Epithelial cell of esophagus (primary cell): ENCODE measurements at regions not wholly inside any gene's neighbourhood (a gene's known extent, or its start where the extent isn't known, plus 50 kb on each side); places are given as distances from the start of the nearest gene placed in this dataset.
A peak's percentile ranks its signal among the peaks of the same experiment; 100 is the strongest.
"Not testable (repeated sequence)": the region's sequence is repeated elsewhere in the genome, so short reads cannot be mapped to it uniquely, and the experiment has no call there.

Experiments used
- DNase-seq: peaks from one replicate; pipeline ENCODE4 v3.0.0; 2010; ENCODE audit warnings: low read depth
- H3K4me3 ChIP-seq: 2 replicates; pipeline ENCODE4 v1.5.1; 2011; ENCODE audit warnings: mild to moderate bottlenecking, low read length, control low read depth
- TF ChIP-seq, protein P1 (sequence below): IDR thresholded peaks from 2 replicates; pipeline ENCODE4 v1.5.1; 2011; ENCODE audit warnings: low read depth, mild to moderate bottlenecking, low read length, control low read depth, inconsistent platforms; ENCODE audit not compliant: insufficient read depth; ENCODE audit errors: missing control alignments

DNA sequence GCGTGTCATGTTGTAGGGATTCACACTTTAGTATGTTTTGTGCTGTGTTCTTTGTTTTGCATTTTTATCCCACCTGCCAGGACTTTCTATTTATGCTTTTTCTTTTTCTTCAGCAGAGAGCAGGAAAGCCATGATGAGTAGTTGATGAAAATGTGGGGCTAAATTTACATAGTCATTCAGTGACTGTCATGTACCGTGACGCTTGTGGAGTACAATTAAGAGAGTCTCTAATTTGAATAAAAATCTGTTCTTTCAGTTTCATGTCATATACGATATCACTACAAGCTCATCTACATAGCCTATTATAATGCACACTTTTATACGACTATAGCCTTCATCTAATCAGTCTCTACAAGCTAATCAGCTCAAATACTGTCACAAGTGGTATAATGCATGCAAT is 112.7 kb upstream of the SPATS2L start:
- TF ChIP-seq, protein P1, sequence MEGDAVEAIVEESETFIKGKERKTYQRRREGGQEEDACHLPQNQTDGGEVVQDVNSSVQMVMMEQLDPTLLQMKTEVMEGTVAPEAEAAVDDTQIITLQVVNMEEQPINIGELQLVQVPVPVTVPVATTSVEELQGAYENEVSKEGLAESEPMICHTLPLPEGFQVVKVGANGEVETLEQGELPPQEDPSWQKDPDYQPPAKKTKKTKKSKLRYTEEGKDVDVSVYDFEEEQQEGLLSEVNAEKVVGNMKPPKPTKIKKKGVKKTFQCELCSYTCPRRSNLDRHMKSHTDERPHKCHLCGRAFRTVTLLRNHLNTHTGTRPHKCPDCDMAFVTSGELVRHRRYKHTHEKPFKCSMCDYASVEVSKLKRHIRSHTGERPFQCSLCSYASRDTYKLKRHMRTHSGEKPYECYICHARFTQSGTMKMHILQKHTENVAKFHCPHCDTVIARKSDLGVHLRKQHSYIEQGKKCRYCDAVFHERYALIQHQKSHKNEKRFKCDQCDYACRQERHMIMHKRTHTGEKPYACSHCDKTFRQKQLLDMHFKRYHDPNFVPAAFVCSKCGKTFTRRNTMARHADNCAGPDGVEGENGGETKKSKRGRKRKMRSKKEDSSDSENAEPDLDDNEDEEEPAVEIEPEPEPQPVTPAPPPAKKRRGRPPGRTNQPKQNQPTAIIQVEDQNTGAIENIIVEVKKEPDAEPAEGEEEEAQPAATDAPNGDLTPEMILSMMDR: no peak
- DNase-seq: no peak
- H3K4me3 ChIP-seq: no peak overlapping the region

DNA sequence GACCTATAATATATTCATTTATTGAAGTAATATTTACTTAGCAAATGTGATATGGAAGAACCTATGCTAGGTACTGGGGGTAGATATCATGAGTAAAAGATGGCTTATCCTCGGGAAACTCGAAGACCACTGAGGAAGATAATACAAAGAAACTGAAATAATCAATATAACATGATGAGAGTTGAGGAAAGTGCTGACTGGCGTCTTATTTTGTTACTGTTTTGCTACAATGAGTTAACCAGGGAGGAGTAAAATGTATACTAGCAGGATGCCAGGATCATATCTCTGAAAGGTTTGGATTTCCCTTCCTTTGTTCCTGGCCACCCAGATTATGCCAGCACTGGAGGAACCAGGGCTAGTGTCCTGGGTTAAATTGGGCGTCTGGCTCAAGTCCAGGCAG is 111.7 kb upstream of the SPATS2L start:
- DNase-seq: no peak
- no peak overlapping the region for H3K4me3 ChIP-seq
- TF ChIP-seq, protein P1: no peak

DNA sequence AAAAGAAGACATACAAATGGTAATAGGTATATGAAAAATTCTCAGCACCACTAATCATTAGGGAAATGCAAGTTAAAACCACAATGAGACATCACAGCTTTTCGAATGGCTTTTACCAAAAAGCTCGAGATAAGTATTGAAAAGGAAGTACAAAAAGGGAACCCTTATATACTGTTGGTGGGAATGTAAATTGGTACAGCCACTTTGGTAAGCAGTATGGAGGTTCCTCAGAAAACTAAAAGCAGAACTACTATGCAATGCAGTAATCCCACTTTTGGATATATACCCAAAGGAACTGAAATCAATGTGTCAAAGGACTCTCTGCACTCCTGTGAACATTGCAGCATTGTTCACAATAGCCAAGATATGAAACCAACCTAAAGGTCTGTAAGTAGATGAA is 107.5 kb upstream of the SPATS2L start:
- H3K4me3 ChIP-seq: no peak overlapping the region
- no peak for DNase-seq
- TF ChIP-seq, protein P1: no peak

DNA sequence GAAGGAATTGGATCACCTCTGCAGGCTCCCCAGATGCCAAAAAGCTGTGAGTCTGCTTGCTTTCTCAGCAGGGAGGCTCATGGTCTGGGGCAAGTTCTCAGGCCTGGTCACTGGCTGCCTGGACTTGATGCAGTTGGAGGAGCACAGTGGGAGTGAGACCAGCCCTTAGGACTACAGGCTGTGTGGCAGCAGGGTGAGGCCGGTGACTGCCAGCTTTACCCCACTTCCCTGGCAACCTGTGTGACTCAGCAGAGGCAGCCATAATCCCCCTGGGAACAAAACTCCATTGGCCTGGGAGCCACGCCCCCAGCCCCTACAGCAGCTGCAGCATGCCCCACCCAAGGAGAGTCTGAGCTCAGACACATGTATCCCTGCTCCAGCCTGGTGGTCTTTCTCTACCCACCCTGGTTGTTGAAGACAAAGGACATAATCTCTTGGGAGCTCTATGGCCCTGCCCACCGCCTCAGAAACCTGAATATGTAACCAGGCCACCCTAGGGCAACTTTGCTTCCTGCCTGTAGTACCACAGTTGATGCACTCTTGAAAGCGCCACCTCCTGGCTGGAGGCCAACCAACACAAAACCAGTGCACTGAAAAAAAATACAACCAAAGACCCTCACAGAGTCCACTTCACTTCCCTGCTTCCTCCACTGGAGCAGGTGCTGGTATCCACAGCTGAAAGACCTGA is 106.8 kb upstream of the SPATS2L start:
- H3K4me3 ChIP-seq: no peak overlapping the region
- TF ChIP-seq, protein P1: no peak
- DNase-seq: peak; percentile 43

DNA sequence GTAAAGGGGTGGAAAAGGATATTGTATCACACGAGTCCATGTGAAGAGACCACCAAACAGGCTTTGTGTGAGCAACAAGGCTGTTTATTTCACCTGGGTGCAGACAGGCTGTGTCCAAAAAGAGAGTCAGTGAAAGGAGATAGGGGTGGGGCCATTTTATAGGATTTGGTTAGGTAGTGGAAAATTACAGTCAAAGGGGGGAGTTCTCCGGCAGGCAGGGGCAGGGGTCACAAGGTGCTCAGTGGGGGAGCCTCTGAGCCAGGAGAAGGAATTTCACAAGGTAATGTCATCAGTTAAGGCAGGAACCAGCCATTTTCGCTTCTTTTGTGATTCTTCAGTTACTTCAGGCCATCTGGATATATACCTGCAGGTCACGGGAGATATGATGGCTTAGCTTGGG is 104.7 kb upstream of the SPATS2L start:
- H3K4me3 ChIP-seq, DNase-seq: not testable (repeated sequence)

DNA sequence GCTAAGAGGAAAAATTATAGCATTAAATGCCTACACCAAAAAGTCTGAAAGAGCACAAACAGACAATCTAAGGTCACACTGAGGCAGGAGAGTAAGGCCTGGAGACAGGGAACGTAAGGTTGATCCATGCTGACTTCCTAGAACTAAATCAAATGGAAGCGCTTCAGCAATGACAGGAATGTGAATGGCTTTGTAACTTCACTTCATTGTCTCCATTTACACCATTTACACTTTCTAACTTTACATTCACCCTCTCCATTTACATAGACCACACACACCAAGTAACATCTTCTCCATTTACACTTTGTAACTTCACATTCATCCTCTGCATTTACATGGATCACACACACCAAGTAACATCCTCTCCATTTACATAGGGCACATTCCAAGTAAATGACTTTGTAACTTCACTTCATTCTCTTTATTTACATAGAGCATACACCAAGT is 103.1 kb upstream of the SPATS2L start:
- no peak for DNase-seq
- no peak overlapping the region for H3K4me3 ChIP-seq
- TF ChIP-seq, protein P1: no peak

DNA sequence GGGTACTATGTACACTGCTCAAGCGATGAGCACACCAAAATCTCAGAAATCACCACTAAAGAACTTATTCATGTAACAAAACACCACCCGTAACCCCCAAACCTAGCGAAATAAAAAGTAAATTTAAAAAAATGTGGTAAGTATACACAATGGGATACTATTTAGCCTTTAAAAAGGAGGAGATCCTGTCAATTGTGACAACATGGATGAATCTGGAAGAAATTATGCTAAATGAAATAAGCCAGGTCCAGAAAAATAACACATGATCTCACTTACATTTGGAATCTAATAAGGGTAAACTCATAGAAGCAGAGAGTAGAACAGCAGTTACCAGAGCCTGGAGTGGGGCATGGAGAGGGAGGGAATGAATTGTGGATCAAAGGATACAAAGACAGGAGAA is 98.5 kb upstream of the SPATS2L start:
- H3K4me3 ChIP-seq: no peak overlapping the region
- DNase-seq: no peak
- TF ChIP-seq, protein P1: no peak
